GM23338 (cell line): ENCODE measurements at regions not wholly inside any gene's neighbourhood (a gene's known extent, or its start where the extent isn't known, plus 50 kb on each side); places are given as distances from the start of the nearest gene placed in this dataset.

Experiments
- CREB1 ChIP-seq: fragments of 250-450 bp; sonication (Bioruptor Pico); IDR thresholded peaks from 2 replicates; pipeline ENCODE4 v1.5.0; 2020; ENCODE audit warnings: low read depth, mild to moderate bottlenecking, moderate library complexity
- CTCF ChIP-seq, 2 experiments: fragments of 200-600 bp in 1 of 2; sonication (generic) in 1 of 2; conservative IDR thresholded peaks; 2 replicates each; pipeline versions ENCODE4 v1.5.1 to v1.6.1; 2016 to 2017; ENCODE audit warnings: antibody characterized with exemption in 2 of 2, low read depth in 2 of 2, mild to moderate bottlenecking in 2 of 2, moderate library complexity in 1 of 2
- EZH2 ChIP-seq: fragments of 200-600 bp; sonication (generic); IDR thresholded peaks from one replicate; pipeline ENCODE4 v1.8.0; 2017; ENCODE audit warnings: antibody characterized with exemption, mild to moderate bottlenecking, low read depth; ENCODE audit not compliant: unreplicated experiment
- JUNB ChIP-seq: IDR thresholded peaks from one replicate; pipeline ENCODE4 v1.6.1; 2016; ENCODE audit warnings: antibody characterized with exemption; ENCODE audit not compliant: unreplicated experiment
- POLR2AphosphoS5 ChIP-seq: IDR thresholded peaks from 2 replicates; pipeline ENCODE4 v1.6.1; 2016; ENCODE audit warnings: antibody characterized with exemption, low read depth
- REST ChIP-seq: IDR thresholded peaks from one replicate; pipeline ENCODE4 v1.6.1; 2018; ENCODE audit warnings: antibody characterized with exemption; ENCODE audit not compliant: unreplicated experiment
- TF ChIP-seq, protein P1 (sequence below): fragments of 250-450 bp; sonication (Bioruptor Pico); IDR thresholded peaks from 2 replicates; pipeline ENCODE4 v1.5.0; 2020; ENCODE audit warnings: mild to moderate bottlenecking, moderate library complexity
- TF ChIP-seq, protein P2 (sequence below): IDR thresholded peaks from 2 replicates; pipeline ENCODE4 v1.6.1; 2016; ENCODE audit warnings: antibody characterized with exemption

DNA sequence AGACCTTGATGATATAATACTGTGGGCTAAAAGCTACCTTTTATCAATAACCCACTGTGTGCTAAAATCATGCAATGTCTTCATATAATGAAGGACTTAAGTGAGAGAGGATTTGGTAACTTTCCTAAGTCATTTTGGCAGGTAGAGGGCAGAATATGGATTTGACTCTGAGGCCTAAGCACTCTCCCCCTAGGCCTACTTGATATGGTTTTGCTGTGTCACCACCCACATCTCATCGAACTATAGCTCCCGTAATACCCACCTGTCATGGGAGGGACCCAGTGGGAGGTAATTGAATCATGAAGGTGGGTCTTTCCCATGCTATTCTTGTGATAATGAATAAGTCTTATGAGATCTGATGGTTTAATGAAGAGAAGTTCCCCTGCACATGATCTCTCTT lies 229.7 kb downstream of the GBA3 start:
- TF ChIP-seq CTCF (conservative IDR thresholded peaks at IDR 0.05; ENCODE audit: low read depth in 2 of 2) (no peak), EZH2 (no peak), JUNB (no peak), POLR2AphosphoS5 (no peak), CREB1 (no peak), REST (no peak)
- TF ChIP-seq, protein P1, sequence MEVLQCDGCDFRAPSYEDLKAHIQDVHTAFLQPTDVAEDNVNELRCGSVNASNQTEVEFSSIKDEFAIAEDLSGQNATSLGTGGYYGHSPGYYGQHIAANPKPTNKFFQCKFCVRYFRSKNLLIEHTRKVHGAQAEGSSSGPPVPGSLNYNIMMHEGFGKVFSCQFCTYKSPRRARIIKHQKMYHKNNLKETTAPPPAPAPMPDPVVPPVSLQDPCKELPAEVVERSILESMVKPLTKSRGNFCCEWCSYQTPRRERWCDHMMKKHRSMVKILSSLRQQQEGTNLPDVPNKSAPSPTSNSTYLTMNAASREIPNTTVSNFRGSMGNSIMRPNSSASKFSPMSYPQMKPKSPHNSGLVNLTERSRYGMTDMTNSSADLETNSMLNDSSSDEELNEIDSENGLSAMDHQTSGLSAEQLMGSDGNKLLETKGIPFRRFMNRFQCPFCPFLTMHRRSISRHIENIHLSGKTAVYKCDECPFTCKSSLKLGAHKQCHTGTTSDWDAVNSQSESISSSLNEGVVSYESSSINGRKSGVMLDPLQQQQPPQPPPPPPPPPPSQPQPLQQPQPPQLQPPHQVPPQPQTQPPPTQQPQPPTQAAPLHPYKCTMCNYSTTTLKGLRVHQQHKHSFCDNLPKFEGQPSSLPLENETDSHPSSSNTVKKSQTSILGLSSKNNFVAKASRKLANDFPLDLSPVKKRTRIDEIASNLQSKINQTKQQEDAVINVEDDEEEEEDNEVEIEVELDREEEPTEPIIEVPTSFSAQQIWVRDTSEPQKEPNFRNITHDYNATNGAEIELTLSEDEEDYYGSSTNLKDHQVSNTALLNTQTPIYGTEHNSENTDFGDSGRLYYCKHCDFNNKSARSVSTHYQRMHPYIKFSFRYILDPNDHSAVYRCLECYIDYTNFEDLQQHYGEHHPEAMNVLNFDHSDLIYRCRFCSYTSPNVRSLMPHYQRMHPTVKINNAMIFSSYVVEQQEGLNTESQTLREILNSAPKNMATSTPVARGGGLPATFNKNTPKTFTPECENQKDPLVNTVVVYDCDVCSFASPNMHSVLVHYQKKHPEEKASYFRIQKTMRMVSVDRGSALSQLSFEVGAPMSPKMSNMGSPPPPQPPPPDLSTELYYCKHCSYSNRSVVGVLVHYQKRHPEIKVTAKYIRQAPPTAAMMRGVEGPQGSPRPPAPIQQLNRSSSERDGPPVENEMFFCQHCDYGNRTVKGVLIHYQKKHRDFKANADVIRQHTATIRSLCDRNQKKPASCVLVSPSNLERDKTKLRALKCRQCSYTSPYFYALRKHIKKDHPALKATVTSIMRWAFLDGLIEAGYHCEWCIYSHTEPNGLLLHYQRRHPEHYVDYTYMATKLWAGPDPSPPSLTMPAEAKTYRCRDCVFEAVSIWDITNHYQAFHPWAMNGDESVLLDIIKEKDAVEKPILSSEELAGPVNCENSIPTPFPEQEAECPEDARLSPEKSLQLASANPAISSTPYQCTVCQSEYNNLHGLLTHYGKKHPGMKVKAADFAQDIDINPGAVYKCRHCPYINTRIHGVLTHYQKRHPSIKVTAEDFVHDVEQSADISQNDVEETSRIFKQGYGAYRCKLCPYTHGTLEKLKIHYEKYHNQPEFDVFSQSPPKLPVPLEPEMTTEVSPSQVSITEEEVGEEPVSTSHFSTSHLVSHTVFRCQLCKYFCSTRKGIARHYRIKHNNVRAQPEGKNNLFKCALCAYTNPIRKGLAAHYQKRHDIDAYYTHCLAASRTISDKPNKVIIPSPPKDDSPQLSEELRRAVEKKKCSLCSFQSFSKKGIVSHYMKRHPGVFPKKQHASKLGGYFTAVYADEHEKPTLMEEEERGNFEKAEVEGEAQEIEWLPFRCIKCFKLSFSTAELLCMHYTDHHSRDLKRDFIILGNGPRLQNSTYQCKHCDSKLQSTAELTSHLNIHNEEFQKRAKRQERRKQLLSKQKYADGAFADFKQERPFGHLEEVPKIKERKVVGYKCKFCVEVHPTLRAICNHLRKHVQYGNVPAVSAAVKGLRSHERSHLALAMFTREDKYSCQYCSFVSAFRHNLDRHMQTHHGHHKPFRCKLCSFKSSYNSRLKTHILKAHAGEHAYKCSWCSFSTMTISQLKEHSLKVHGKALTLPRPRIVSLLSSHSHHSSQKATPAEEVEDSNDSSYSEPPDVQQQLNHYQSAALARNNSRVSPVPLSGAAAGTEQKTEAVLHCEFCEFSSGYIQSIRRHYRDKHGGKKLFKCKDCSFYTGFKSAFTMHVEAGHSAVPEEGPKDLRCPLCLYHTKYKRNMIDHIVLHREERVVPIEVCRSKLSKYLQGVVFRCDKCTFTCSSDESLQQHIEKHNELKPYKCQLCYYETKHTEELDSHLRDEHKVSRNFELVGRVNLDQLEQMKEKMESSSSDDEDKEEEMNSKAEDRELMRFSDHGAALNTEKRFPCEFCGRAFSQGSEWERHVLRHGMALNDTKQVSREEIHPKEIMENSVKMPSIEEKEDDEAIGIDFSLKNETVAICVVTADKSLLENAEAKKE = no peak
- TF ChIP-seq, protein P2, sequence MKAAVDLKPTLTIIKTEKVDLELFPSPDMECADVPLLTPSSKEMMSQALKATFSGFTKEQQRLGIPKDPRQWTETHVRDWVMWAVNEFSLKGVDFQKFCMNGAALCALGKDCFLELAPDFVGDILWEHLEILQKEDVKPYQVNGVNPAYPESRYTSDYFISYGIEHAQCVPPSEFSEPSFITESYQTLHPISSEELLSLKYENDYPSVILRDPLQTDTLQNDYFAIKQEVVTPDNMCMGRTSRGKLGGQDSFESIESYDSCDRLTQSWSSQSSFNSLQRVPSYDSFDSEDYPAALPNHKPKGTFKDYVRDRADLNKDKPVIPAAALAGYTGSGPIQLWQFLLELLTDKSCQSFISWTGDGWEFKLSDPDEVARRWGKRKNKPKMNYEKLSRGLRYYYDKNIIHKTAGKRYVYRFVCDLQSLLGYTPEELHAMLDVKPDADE = no peak
